GM12878 (cell line): ENCODE measurements at regions not wholly inside any gene's neighbourhood (a gene's known extent, or its start where the extent isn't known, plus 50 kb on each side); places are given as distances from the start of the nearest gene placed in this dataset.

Experiments
- ATAC-seq: fragments of 200-7000 bp; cut with Tn5 transposase; 3 replicates; pipeline ENCODE4 v1.9.1; 2020; ENCODE audit warnings: mild to moderate bottlenecking, moderate library complexity
- BruUV-seq: library from RNA; stranded (reverse); fragments of 400-500 nt; replicated peaks from 2 replicates; lab custom pipeline; 2021; lab: Mats Ljungman, UMichigan
- CTCF ChIA-PET: fragments of 300-600 bp; sonication (Branson Sonifier 250); formaldehyde crosslinking; extraction: SDS; loops from one replicate; lab custom pipeline; 2021; ENCODE audit warnings: inconsistent platforms; lab: Yijun Ruan, JAX
- POLR2A ChIA-PET: fragments of 350-600 bp; formaldehyde crosslinking; extraction: SDS; loops from one replicate; lab custom pipeline; 2021; ENCODE audit warnings: inconsistent platforms; lab: Charles Lee
- RAD21 ChIA-PET: fragments of 300-600 bp; sonication (Branson Sonifier 250); formaldehyde crosslinking; loops from one replicate; lab custom pipeline; 2023; ENCODE audit warnings: antibody characterized with exemption; ENCODE audit not compliant: unreplicated experiment; lab: Charles Lee
- SMC1A ChIA-PET: fragments of 300-600 bp; sonication (Branson Sonifier 250); formaldehyde crosslinking; loops from one replicate; lab custom pipeline; 2023; ENCODE audit not compliant: unreplicated experiment, uncharacterized antibody; lab: Charles Lee
- DNase-seq: peaks from one replicate; pipeline ENCODE4 v3.0.0-alpha.2; 2011; ENCODE audit warnings: low read depth, low spot score
- FAIRE-seq: peaks from 3 replicates; lab custom pipeline; 2011; peaks lifted over from hg19 to GRCh38; lab: Jason Lieb, UNC
- H2AFZ ChIP-seq: 2 replicates; pipeline ENCODE4 v1.6.0; 2011; ENCODE audit warnings: low read depth, low read length, control low read depth; ENCODE audit not compliant: control insufficient read depth
- H3K27ac ChIP-seq: 2 replicates; pipeline ENCODE4 v1.5.1; 2011; ENCODE audit warnings: control low read depth; ENCODE audit not compliant: control insufficient read depth, insufficient read depth
- H3K27me3 ChIP-seq, 2 experiments: replicated peaks in 1 of 2; 2 replicates each; pipeline versions ENCODE4 v1.6.0 to v1.6.1; 2011; ENCODE audit warnings: low read length in 1 of 2; ENCODE audit not compliant: control insufficient read depth in 2 of 2, insufficient read depth in 2 of 2
- H3K36me3 ChIP-seq, 2 experiments: 2 replicates each; pipeline ENCODE4 v1.5.1; 2011; ENCODE audit warnings: low read length in 1 of 2; ENCODE audit not compliant: control insufficient read depth in 2 of 2, insufficient read depth in 2 of 2
- H3K4me1 ChIP-seq: 2 replicates; pipeline ENCODE4 v1.6.1; 2011; ENCODE audit warnings: mild to moderate bottlenecking, low read length, moderate library complexity, mixed read lengths; ENCODE audit not compliant: control insufficient read depth, insufficient read depth
- H3K4me2 ChIP-seq: 2 replicates; pipeline ENCODE4 v1.6.0; 2011; ENCODE audit warnings: control low read depth; ENCODE audit not compliant: control insufficient read depth, insufficient read depth
- H3K4me3 ChIP-seq: fragments of 200-600 bp; sonication (generic); 2 replicates; pipeline ENCODE4 v1.5.1; 2016
- H3K79me2 ChIP-seq: 2 replicates; pipeline ENCODE4 v1.6.0; 2011; ENCODE audit warnings: low read length; ENCODE audit not compliant: control insufficient read depth, insufficient read depth
- H3K9ac ChIP-seq: 2 replicates; pipeline ENCODE4 v1.8.0; 2011; ENCODE audit warnings: low read length, control low read depth, mixed read lengths; ENCODE audit not compliant: control insufficient read depth, insufficient read depth
- H3K9me3 ChIP-seq: replicated peaks from 3 replicates; pipeline ENCODE4 v1.5.1; 2011; ENCODE audit warnings: mild to moderate bottlenecking, low read length; ENCODE audit not compliant: control insufficient read depth, insufficient read depth
- H4K20me1 ChIP-seq: 2 replicates; pipeline ENCODE4 v1.6.0; 2011; ENCODE audit not compliant: control insufficient read depth, insufficient read depth
- BMI1 ChIP-seq: fragments of 450-650 bp; IDR thresholded peaks from 2 replicates; pipeline ENCODE4 v1.6.1; 2016; ENCODE audit warnings: mild to moderate bottlenecking, moderate library complexity, borderline replicate concordance
- CHD4 ChIP-seq: fragments of 200-600 bp; sonication (generic); IDR thresholded peaks from 2 replicates; pipeline ENCODE4 v1.6.1; 2016; ENCODE audit warnings: mild to moderate bottlenecking
- EED ChIP-seq: sonication (generic); IDR thresholded peaks from 2 replicates; pipeline ENCODE4 v1.6.1; 2016; ENCODE audit warnings: antibody characterized with exemption, low read depth
- EP300 ChIP-seq, 2 experiments: fragments of 150-350 bp in 1 of 2; IDR thresholded peaks; 2 replicates each; pipeline ENCODE4 v1.6.1; 2011 to 2012; ENCODE audit warnings: low read depth in 2 of 2, low read length in 2 of 2, borderline replicate concordance in 1 of 2, improper control_type of control experiment in 1 of 2, inconsistent platforms in 1 of 2; ENCODE audit not compliant: control insufficient read depth in 1 of 2
- EZH2 ChIP-seq: IDR thresholded peaks from 2 replicates; pipeline ENCODE4 v1.6.1; 2012; ENCODE audit warnings: low read depth, mild to moderate bottlenecking, control low read depth, inconsistent platforms, low read length, borderline replicate concordance; ENCODE audit not compliant: control insufficient read depth
- HDGF ChIP-seq: fragments of 450-650 bp; IDR thresholded peaks from 2 replicates; pipeline ENCODE4 v1.6.1; 2016; ENCODE audit warnings: antibody characterized with exemption
- NR2C2 ChIP-seq: IDR thresholded peaks from 2 replicates; pipeline ENCODE4 v1.6.1; 2011; ENCODE audit warnings: borderline replicate concordance, low read depth; ENCODE audit not compliant: control insufficient read depth, insufficient read length
- PAX8 ChIP-seq: fragments of 450-650 bp; IDR thresholded peaks from 2 replicates; pipeline ENCODE4 v1.6.1; 2017; ENCODE audit warnings: mild to moderate bottlenecking, moderate library complexity
- RBBP5 ChIP-seq: fragments of 200-600 bp; sonication (generic); conservative IDR thresholded peaks from 2 replicates; pipeline ENCODE4 v1.6.1; 2016
- SMAD1 ChIP-seq: fragments of 450-650 bp; IDR thresholded peaks from 2 replicates; pipeline ENCODE4 v1.6.1; 2018; ENCODE audit warnings: mild to moderate bottlenecking, low read depth; ENCODE audit not compliant: partially characterized antibody
- SUZ12 ChIP-seq: fragments of 200-600 bp; sonication (generic); IDR thresholded peaks from one replicate; pipeline ENCODE4 v1.6.1; 2018; ENCODE audit warnings: antibody characterized with exemption, mild to moderate bottlenecking; ENCODE audit not compliant: unreplicated experiment
- TCF3 ChIP-seq: IDR thresholded peaks from 2 replicates; pipeline ENCODE4 v1.6.1; 2012; ENCODE audit warnings: low read depth, mild to moderate bottlenecking, low read length, borderline replicate concordance; ENCODE audit not compliant: insufficient read depth
- WRNIP1 ChIP-seq: IDR thresholded peaks from 2 replicates; pipeline ENCODE4 v1.6.1; 2011; ENCODE audit warnings: low read depth, low read length, improper control_type of control experiment, borderline replicate concordance
- ZNF207 ChIP-seq: fragments of 450-650 bp; IDR thresholded peaks from 2 replicates; pipeline ENCODE4 v1.6.1; 2014; ENCODE audit warnings: antibody characterized with exemption, mild to moderate bottlenecking, borderline replicate concordance
- WGBS: methylation state at CpG from one replicate; pipeline ENCODE4 v1.1.6; 2016; ENCODE audit warnings: low lambda C conversion rate; ENCODE audit not compliant: insufficient replicate concordance, insufficient coverage; ENCODE audit errors: missing lambda C conversion rate; 5-methylcytosine and 5-hydroxymethylcytosine counted together
- in situ Hi-C: fragments of 300-500 bp; cut with MboI; formaldehyde crosslinking; loops from 9 replicates; pipeline ENCODE4 v1.14.3; 2018; ENCODE audit warnings: mixed read lengths
- intact Hi-C: fragments of 100-400 bp; cut with micrococcal nuclease; formaldehyde crosslinking; loops from one replicate; pipeline ENCODE4 v1.14.2; 2022; ENCODE audit not compliant: unreplicated experiment
- TF ChIP-seq, protein P1 (sequence below): IDR thresholded peaks from 2 replicates; pipeline ENCODE4 v1.6.1; 2012; ENCODE audit warnings: improper control_type of control experiment, low read depth, low read length; ENCODE audit not compliant: insufficient replicate concordance

GRCh38 chr5:44675296-44675695, 133.5 kb upstream of the MRPS30 start:
- no peaks in the 10 kb centered on the region for H3K4me1 ChIP-seq
- no peak overlapping the region for H3K4me2 ChIP-seq
- in situ Hi-C loops (no loop called here), intact Hi-C loops (no loop called here)
- TF ChIP-seq SUZ12 (no peak), HDGF (no peak), ZNF207 (no peak), PAX8 (no peak)
- CTCF ChIA-PET, result no interaction called here
- no TSS peak for BruUV-seq
- H4K20me1 ChIP-seq, result no peaks in the 10 kb centered on the region
- no peak overlapping the region for H3K27ac ChIP-seq
- H3K36me3 ChIP-seq, result no peaks in the 10 kb centered on the region
- no peak overlapping the region for H3K4me3 ChIP-seq
- H3K27me3 ChIP-seq, result no peaks in the 10 kb centered on the region
- no peak for DNase-seq
- no peak overlapping the region for H2AFZ ChIP-seq
- SMC1A ChIA-PET, result no interaction called here
- RAD21 ChIA-PET, result no interaction called here
- FAIRE-seq, result no peak
- H3K9ac ChIP-seq, result no peak overlapping the region
- H3K9me3 ChIP-seq, result no peaks in the 10 kb centered on the region
- no peak for ATAC-seq
- H3K79me2 ChIP-seq, result no peaks in the 10 kb centered on the region
- 31% methylated on average over 5 of the region's 5 CpGs for WGBS
- POLR2A ChIA-PET, result no interaction called here

DNA sequence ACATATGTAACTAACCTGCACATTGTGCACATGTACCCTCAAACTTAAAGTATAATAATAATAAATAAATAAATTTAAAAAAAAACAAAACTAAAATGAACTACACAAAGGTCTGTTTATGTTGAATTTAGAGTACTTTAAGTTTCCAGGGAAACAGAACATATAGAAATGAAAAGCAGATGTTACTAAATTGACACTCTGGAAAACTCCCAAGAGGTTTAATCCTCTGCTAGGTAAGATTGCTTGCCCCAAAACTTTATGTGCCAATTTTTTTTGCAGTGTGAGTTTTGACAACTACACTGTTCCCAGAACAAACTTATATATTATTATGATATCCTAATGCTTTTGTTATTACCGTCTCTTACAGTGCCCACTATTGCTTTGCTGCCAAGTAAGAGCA, 134.3 kb upstream of the MRPS30 start:
- H3K4me1 ChIP-seq, result no peaks in the 10 kb centered on the region
- no peaks in the 10 kb centered on the region for H4K20me1 ChIP-seq
- H3K27me3 ChIP-seq, result no peaks in the 10 kb centered on the region
- H3K4me2 ChIP-seq, result no peak overlapping the region
- ChIA-PET RAD21 (no interaction called here), CTCF (no interaction called here), POLR2A (no interaction called here), SMC1A (no interaction called here)
- no peak overlapping the region for H2AFZ ChIP-seq
- no peak for FAIRE-seq
- no TSS peak for BruUV-seq
- intact Hi-C loops, result no loop called here
- whole genome bisulfite sequencing, result 38% methylated on average over 1 of the region's 1 CpG
- no peak for DNase-seq
- H3K27ac ChIP-seq, result no peak overlapping the region
- H3K36me3 ChIP-seq, result no peaks in the 10 kb centered on the region
- no peaks in the 10 kb centered on the region for H3K9me3 ChIP-seq
- H3K79me2 ChIP-seq, result no peaks in the 10 kb centered on the region
- in situ Hi-C loops, result no loop called here
- H3K4me3 ChIP-seq, result no peak overlapping the region
- H3K9ac ChIP-seq, result no peak overlapping the region
- no peak for ATAC-seq
- TF ChIP-seq WRNIP1 (no peak), EP300 (IDR thresholded peaks at IDR 0.05; ENCODE audit: borderline replicate concordance in 1 of 2, control insufficient read depth in 1 of 2, low read depth in 2 of 2, low read length in 2 of 2) (no peak), SMAD1 (no peak), BMI1 (no peak), EED (no peak), CHD4 (no peak), RBBP5 (no peak), NR2C2 (no peak), PAX8 (no peak), TCF3 (no peak), EZH2 (no peak)
- TF ChIP-seq, protein P1, sequence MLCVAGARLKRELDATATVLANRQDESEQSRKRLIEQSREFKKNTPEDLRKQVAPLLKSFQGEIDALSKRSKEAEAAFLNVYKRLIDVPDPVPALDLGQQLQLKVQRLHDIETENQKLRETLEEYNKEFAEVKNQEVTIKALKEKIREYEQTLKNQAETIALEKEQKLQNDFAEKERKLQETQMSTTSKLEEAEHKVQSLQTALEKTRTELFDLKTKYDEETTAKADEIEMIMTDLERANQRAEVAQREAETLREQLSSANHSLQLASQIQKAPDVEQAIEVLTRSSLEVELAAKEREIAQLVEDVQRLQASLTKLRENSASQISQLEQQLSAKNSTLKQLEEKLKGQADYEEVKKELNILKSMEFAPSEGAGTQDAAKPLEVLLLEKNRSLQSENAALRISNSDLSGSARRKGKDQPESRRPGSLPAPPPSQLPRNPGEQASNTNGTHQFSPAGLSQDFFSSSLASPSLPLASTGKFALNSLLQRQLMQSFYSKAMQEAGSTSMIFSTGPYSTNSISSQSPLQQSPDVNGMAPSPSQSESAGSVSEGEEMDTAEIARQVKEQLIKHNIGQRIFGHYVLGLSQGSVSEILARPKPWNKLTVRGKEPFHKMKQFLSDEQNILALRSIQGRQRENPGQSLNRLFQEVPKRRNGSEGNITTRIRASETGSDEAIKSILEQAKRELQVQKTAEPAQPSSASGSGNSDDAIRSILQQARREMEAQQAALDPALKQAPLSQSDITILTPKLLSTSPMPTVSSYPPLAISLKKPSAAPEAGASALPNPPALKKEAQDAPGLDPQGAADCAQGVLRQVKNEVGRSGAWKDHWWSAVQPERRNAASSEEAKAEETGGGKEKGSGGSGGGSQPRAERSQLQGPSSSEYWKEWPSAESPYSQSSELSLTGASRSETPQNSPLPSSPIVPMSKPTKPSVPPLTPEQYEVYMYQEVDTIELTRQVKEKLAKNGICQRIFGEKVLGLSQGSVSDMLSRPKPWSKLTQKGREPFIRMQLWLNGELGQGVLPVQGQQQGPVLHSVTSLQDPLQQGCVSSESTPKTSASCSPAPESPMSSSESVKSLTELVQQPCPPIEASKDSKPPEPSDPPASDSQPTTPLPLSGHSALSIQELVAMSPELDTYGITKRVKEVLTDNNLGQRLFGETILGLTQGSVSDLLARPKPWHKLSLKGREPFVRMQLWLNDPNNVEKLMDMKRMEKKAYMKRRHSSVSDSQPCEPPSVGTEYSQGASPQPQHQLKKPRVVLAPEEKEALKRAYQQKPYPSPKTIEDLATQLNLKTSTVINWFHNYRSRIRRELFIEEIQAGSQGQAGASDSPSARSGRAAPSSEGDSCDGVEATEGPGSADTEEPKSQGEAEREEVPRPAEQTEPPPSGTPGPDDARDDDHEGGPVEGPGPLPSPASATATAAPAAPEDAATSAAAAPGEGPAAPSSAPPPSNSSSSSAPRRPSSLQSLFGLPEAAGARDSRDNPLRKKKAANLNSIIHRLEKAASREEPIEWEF, result no peak
